PC-9 (cell line): ENCODE measurements at regions not wholly inside any gene's neighbourhood (a gene's known extent, or its start where the extent isn't known, plus 50 kb on each side); places are given as distances from the start of the nearest gene placed in this dataset.

ENCODE experiments used
- BruUV-seq: library from RNA; stranded (reverse); fragments of 400-500 nt; replicated peaks from 2 replicates; lab custom pipeline; 2021; lab: Mats Ljungman, UMichigan
- CTCF ChIA-PET: fragments of 300-600 bp; sonication (Branson Sonifier 250); formaldehyde crosslinking; loops from one replicate; lab custom pipeline; 2022; ENCODE audit warnings: antibody characterized with exemption; lab: Charles Lee
- POLR2A ChIA-PET: fragments of 300-600 bp; sonication (Branson Sonifier 250); formaldehyde crosslinking; loops from one replicate; lab custom pipeline; 2022; ENCODE audit warnings: antibody characterized with exemption; ENCODE audit not compliant: unreplicated experiment; lab: Charles Lee
- DNase-seq, 2 experiments: peaks; one replicate each; pipeline versions ENCODE4 v3.0.0 to v3.0.0-alpha.2; 2015 to 2022; ENCODE audit warnings: mixed read lengths in 1 of 2
- H2AFZ ChIP-seq: fragments of 200-600 bp; sonication (generic); 2 replicates; pipeline ENCODE4 v1.8.1; 2017; ENCODE audit warnings: antibody characterized with exemption
- H3F3A ChIP-seq: fragments of 200-600 bp; sonication (generic); 2 replicates; pipeline ENCODE4 v1.8.1; 2017; ENCODE audit warnings: antibody characterized with exemption, mild to moderate bottlenecking, low read depth; ENCODE audit not compliant: insufficient read depth
- H3K27ac ChIP-seq: fragments of 200-600 bp; sonication (generic); 2 replicates; pipeline ENCODE4 v1.6.1; 2016; ENCODE audit warnings: mixed run types
- H3K27me3 ChIP-seq: fragments of 200-600 bp; sonication (generic); 2 replicates; pipeline ENCODE4 v1.6.1; 2016; ENCODE audit warnings: low read depth, mixed run types; ENCODE audit not compliant: insufficient read depth
- H3K36me3 ChIP-seq: fragments of 200-600 bp; sonication (generic); 2 replicates; pipeline ENCODE4 v1.6.1; 2016; ENCODE audit warnings: low read depth, mixed run types
- H3K4me1 ChIP-seq: fragments of 200-600 bp; sonication (generic); replicated peaks from 2 replicates; pipeline ENCODE4 v1.6.1; 2016; ENCODE audit warnings: mixed run types; ENCODE audit not compliant: insufficient read depth
- H3K4me2 ChIP-seq: fragments of 200-600 bp; sonication (generic); 2 replicates; pipeline ENCODE4 v1.6.1; 2017; ENCODE audit warnings: mixed run types
- H3K4me3 ChIP-seq: fragments of 200-600 bp; sonication (generic); 2 replicates; pipeline ENCODE4 v1.6.1; 2016; ENCODE audit warnings: mixed run types
- H3K79me2 ChIP-seq: fragments of 200-600 bp; sonication (generic); 2 replicates; pipeline ENCODE4 v1.6.1; 2017; ENCODE audit warnings: low read depth, mixed run types
- H3K9me2 ChIP-seq: fragments of 200-600 bp; sonication (generic); 2 replicates; pipeline ENCODE4 v1.8.1; 2017; ENCODE audit warnings: mild to moderate bottlenecking; ENCODE audit not compliant: insufficient read depth
- H3K9me3 ChIP-seq: fragments of 200-600 bp; sonication (generic); 2 replicates; pipeline ENCODE4 v1.8.1; 2016; ENCODE audit warnings: low read depth; ENCODE audit not compliant: insufficient read depth
- H4K20me1 ChIP-seq: fragments of 200-600 bp; sonication (generic); 2 replicates; pipeline ENCODE4 v1.8.1; 2017; ENCODE audit not compliant: insufficient read depth
- CTCF ChIP-seq: fragments of 200-600 bp; sonication (generic); conservative IDR thresholded peaks from 2 replicates; pipeline ENCODE4 v1.6.1; 2017; ENCODE audit warnings: mixed run types, antibody characterized with exemption, mild to moderate bottlenecking, moderate library complexity
- EZH2 ChIP-seq: fragments of 200-600 bp; sonication (generic); IDR thresholded peaks from 2 replicates; pipeline ENCODE4 v1.8.0; 2017; ENCODE audit warnings: antibody characterized with exemption, low read depth
- intact Hi-C: fragments of 100-400 bp; cut with micrococcal nuclease; formaldehyde crosslinking; loops from one replicate; pipeline ENCODE4 v1.10.0; 2022; ENCODE audit not compliant: unreplicated experiment

GRCh38 chr3:80158332-80158731 is 390.5 kb upstream of the ROBO1 start:
- BruUV-seq = no TSS peak
- intact Hi-C loops = no loop called here
- H3K4me2 ChIP-seq = no peak overlapping the region
- ChIA-PET POLR2A (no interaction called here), CTCF (no interaction called here)
- no peaks in the 10 kb centered on the region for H3K9me2 ChIP-seq
- no peaks in the 10 kb centered on the region for H3F3A ChIP-seq
- no peaks in the 10 kb centered on the region; the same call in 1 of the 2 replicates for H3K9me3 ChIP-seq
- H3K27ac ChIP-seq = no peak overlapping the region
- no peak for DNase-seq
- no peak for TF ChIP-seq EZH2
- no peak for TF ChIP-seq CTCF
- no peaks in the 10 kb centered on the region for H3K27me3 ChIP-seq
- no peak overlapping the region for H3K4me3 ChIP-seq
- H3K4me1 ChIP-seq = no peaks in the 10 kb centered on the region
- H3K79me2 ChIP-seq = no peaks in the 10 kb centered on the region
- H3K36me3 ChIP-seq = no peaks in the 10 kb centered on the region
- H4K20me1 ChIP-seq = no peaks in the 10 kb centered on the region; the same call in 1 of the 2 replicates
- no peak overlapping the region for H2AFZ ChIP-seq

- ChIA-PET CTCF (no interaction called here), POLR2A (no interaction called here)
- Histone ChIP-seq H3K4me3 (no peak overlapping the region), H3K27me3 (no peaks in the 10 kb centered on the region), H3F3A (no peaks in the 10 kb centered on the region), H3K79me2 (no peaks in the 10 kb centered on the region), H3K36me3 (no peaks in the 10 kb centered on the region), H2AFZ (no peak overlapping the region), H3K9me2 (no peaks in the 10 kb centered on the region), H3K4me1 (no peaks in the 10 kb centered on the region), H3K27ac (no peak overlapping the region), H4K20me1 (no peaks in the 10 kb centered on the region; the same call in 1 of the 2 replicates), H3K9me3 (no peaks in the 10 kb centered on the region; the same call in 1 of the 2 replicates), H3K4me2 (no peak overlapping the region)
- no TSS peak for BruUV-seq
- no peak for DNase-seq
- TF ChIP-seq CTCF (no peak), EZH2 (no peak)
- intact Hi-C loops = no loop called here
Measured at GRCh38 chr3:80157546-80157945, 389.7 kb upstream of the ROBO1 start.

- no peak for DNase-seq
- H3K9me2 ChIP-seq = no peaks in the 10 kb centered on the region
- H3K27ac ChIP-seq = no peak overlapping the region
- no TSS peak for BruUV-seq
- H3F3A ChIP-seq = no peaks in the 10 kb centered on the region
- no peaks in the 10 kb centered on the region for H3K36me3 ChIP-seq
- ChIA-PET CTCF (no interaction called here), POLR2A (no interaction called here)
- intact Hi-C loops = no loop called here
- no peaks in the 10 kb centered on the region; the same call in 1 of the 2 replicates for H4K20me1 ChIP-seq
- no peaks in the 10 kb centered on the region for H3K79me2 ChIP-seq
- H3K4me2 ChIP-seq = no peak overlapping the region
- H3K4me3 ChIP-seq = no peak overlapping the region
- H2AFZ ChIP-seq = no peak overlapping the region
- H3K9me3 ChIP-seq = no peaks in the 10 kb centered on the region; the same call in 1 of the 2 replicates
- H3K27me3 ChIP-seq = no peaks in the 10 kb centered on the region
- no peaks in the 10 kb centered on the region for H3K4me1 ChIP-seq
- TF ChIP-seq EZH2 = no peak
- TF ChIP-seq CTCF = no peak
Measured at GRCh38 chr3:80152692-80153091, 384.9 kb upstream of the ROBO1 start.
